ENCODE measurements at regions not wholly inside any gene's neighbourhood (a gene's known extent, or its start where the extent isn't known, plus 50 kb on each side); places are given as distances from the start of the nearest gene placed in this dataset.

- peak overlapping the region in 2 of 4 donors; percentile 38 to 73 for H3K27ac ChIP-seq
- H3K36me3 ChIP-seq: no peaks in the 10 kb centered on the region
- no peaks in the 10 kb centered on the region for H3K4me1 ChIP-seq
- no peak for DNase-seq
- H3K27me3 ChIP-seq: no peaks in the 10 kb centered on the region
- in situ Hi-C loops (cut with MboI; ENCODE audit: low pct_ligation_motif_present in 1 of 4, low pct_unique_long_range_greater_than_20kb in 1 of 4, low sequenced_read_pairs in 3 of 4) (no loop called here), intact Hi-C loops (cut with DNase I; ENCODE audit: low total_unique reads) (no loop called here)
- no peaks in the 10 kb centered on the region for H3K9me3 ChIP-seq
- TF ChIP-seq EP300 (IDR thresholded peaks at IDR 0.05; ENCODE audit: low read depth) (no peak), POLR2A (IDR thresholded peaks at IDR 0.05) (no peak), POLR2AphosphoS5 (IDR thresholded peaks at IDR 0.05) (no peak)
- TF ChIP-seq, protein P1, sequence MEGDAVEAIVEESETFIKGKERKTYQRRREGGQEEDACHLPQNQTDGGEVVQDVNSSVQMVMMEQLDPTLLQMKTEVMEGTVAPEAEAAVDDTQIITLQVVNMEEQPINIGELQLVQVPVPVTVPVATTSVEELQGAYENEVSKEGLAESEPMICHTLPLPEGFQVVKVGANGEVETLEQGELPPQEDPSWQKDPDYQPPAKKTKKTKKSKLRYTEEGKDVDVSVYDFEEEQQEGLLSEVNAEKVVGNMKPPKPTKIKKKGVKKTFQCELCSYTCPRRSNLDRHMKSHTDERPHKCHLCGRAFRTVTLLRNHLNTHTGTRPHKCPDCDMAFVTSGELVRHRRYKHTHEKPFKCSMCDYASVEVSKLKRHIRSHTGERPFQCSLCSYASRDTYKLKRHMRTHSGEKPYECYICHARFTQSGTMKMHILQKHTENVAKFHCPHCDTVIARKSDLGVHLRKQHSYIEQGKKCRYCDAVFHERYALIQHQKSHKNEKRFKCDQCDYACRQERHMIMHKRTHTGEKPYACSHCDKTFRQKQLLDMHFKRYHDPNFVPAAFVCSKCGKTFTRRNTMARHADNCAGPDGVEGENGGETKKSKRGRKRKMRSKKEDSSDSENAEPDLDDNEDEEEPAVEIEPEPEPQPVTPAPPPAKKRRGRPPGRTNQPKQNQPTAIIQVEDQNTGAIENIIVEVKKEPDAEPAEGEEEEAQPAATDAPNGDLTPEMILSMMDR (IDR thresholded peaks at IDR 0.05): no peak
- H3K4me3 ChIP-seq: no peak overlapping the region
These were observed 160.3 kb upstream of the ANK2 start for GRCh38 chr4:112889199-112889598.

DNA sequence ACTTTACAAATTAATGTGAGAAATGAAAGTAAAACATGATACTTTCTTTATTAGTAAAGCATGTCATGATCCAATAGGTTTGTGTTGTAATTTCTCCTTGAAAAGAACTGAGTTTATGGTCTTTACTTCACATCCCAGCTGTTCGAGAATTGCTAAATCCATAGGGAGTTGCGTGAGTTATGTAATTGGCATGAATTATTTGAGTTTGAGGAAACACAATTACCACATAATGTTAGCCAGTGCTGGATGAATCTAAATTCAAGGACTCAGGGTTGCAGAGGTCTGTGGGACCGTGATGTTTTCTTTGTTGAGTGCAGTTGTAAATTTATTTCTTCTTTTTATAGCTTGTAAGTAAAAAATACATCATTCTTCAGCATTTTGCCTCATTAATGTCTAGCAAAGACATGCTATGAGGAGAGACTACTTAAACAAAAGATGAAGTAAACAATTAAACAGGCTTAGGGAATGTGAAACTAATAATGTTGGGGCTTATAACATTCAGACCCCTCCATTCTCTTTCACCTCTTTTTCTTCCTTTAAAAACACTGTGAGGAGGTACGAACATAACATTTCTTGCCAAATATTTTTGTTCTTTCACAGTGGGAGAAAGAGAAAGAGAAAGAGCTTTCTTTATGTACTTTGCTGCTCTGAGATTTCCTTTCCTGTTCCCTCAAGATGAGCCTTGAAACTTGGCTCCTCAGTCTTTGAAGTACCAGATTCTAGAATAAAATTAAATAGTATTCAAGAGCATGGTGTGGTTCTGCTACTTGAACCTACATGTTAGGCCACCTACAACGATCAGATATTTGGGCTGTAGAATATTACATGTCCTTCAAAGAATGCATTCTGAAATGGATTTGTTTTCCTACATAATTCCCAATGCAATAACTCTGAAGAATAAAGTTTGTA lies 159.6 kb upstream of the ANK2 start:
- 31 to 36% methylated on average over 5 of the region's 5 CpGs for WGBS, 2 donors (ENCODE audit: low coverage in 1 of 2)
- intact Hi-C loops (cut with DNase I; ENCODE audit: low total_unique reads) (no loop called here), in situ Hi-C loops (cut with MboI; ENCODE audit: low pct_ligation_motif_present in 1 of 4, low pct_unique_long_range_greater_than_20kb in 1 of 4, low sequenced_read_pairs in 3 of 4) (no loop called here)
- no peaks in the 10 kb centered on the region for H3K4me1 ChIP-seq
- no peaks in the 10 kb centered on the region for H3K9me3 ChIP-seq
- DNase-seq: no peak
- H3K4me3 ChIP-seq: peak overlapping the region; percentile 6 to 28 (median 12)
- no peaks in the 10 kb centered on the region for H3K36me3 ChIP-seq
- H3K27me3 ChIP-seq: no peaks in the 10 kb centered on the region
- TF ChIP-seq, protein P1 (IDR thresholded peaks at IDR 0.05): no peak
- TF ChIP-seq POLR2AphosphoS5 (IDR thresholded peaks at IDR 0.05): peak in 1 of 3 donors; percentile 15
- peak overlapping the region; percentile 38 to 73 (median 68) for H3K27ac ChIP-seq

DNA sequence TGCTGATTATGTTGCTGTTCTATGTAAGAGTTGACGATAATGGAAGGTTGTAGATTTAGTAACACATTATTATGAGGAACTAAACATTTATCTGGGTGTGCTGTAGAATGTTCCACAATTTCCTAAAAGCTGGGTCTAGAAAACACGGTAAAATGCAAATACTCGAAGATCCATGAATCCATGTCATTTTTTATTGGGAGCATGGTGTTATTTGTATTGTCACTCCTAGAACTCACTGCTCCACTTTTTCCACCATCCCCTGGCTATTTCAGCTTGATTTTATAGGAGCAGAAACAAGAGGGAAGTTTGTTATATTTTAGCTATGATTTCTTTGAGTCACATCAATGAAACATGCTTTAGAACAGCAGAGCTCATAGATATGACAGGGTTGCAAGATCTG lies 155.0 kb upstream of the ANK2 start:
- intact Hi-C loops (cut with DNase I; ENCODE audit: low total_unique reads) (no loop called here), in situ Hi-C loops (cut with MboI; ENCODE audit: low pct_ligation_motif_present in 1 of 4, low pct_unique_long_range_greater_than_20kb in 1 of 4, low sequenced_read_pairs in 3 of 4) (no loop called here)
- Histone ChIP-seq H3K36me3 (no peaks in the 10 kb centered on the region), H3K27ac (no peak overlapping the region), H3K4me3 (no peak overlapping the region), H3K9me3 (no peaks in the 10 kb centered on the region), H3K4me1 (peaks cover 0 to 12% (median 2%) of the 10 kb centered on the region in 4 donors), H3K27me3 (no peaks in the 10 kb centered on the region)
- DNase-seq: no peak
- TF ChIP-seq, protein P1 (IDR thresholded peaks at IDR 0.05): no peak
- no peak for TF ChIP-seq POLR2A (IDR thresholded peaks at IDR 0.05)
- TF ChIP-seq EP300 (IDR thresholded peaks at IDR 0.05; ENCODE audit: low read depth): no peak
- TF ChIP-seq POLR2AphosphoS5 (IDR thresholded peaks at IDR 0.05): no peak
- WGBS, 2 donors (ENCODE audit: low coverage in 1 of 2): 80 to 90% methylated on average over 3 of the region's 3 CpGs

- H3K4me1 ChIP-seq: peaks cover 0 to 12% (median 2%) of the 10 kb centered on the region in 4 donors
- intact Hi-C loops (cut with DNase I; ENCODE audit: low total_unique reads) (no loop called here), in situ Hi-C loops (cut with MboI; ENCODE audit: low pct_ligation_motif_present in 1 of 4, low pct_unique_long_range_greater_than_20kb in 1 of 4, low sequenced_read_pairs in 3 of 4) (no loop called here)
- H3K36me3 ChIP-seq: no peaks in the 10 kb centered on the region
- no peak for DNase-seq
- no peak overlapping the region for H3K4me3 ChIP-seq
- no peaks in the 10 kb centered on the region for H3K9me3 ChIP-seq
- 69 to 73% methylated on average over 1 of the region's 1 CpG for WGBS, 2 donors (ENCODE audit: low coverage in 1 of 2)
- H3K27ac ChIP-seq: peak overlapping the region in 2 of 4 donors; percentile 42 to 64
- H3K27me3 ChIP-seq: no peaks in the 10 kb centered on the region
- TF ChIP-seq POLR2AphosphoS5 (IDR thresholded peaks at IDR 0.05): no peak
- no peak for TF ChIP-seq POLR2A (IDR thresholded peaks at IDR 0.05)
- TF ChIP-seq, protein P1 (IDR thresholded peaks at IDR 0.05): no peak
- TF ChIP-seq EP300 (IDR thresholded peaks at IDR 0.05; ENCODE audit: low read depth): no peak
These were observed 154.5 kb upstream of the ANK2 start for GRCh38 chr4:112894951-112895350.

Data from transverse colon (tissue), 4 donors.